ENCODE measurements at regions not wholly inside any gene's neighbourhood (a gene's known extent, or its start where the extent isn't known, plus 50 kb on each side); places are given as distances from the start of the nearest gene placed in this dataset.

- in situ Hi-C loops (cut with HindIII; ENCODE audit: low sequenced_read_pairs), result no loop called here
Measured at GRCh38 chr5:106476630-106477029, 1194.1 kb downstream of the EFNA5 start.

GRCh38 chr5:106474066-106474465 lies 1196.7 kb downstream of the EFNA5 start:
- in situ Hi-C loops (cut with HindIII; ENCODE audit: low sequenced_read_pairs), result no loop called here
- DNase-seq (ENCODE audit: low read depth), result no peak
- no peak for TF ChIP-seq CTCF (IDR thresholded peaks at IDR 0.05; ENCODE audit: low read depth, low read length, missing control alignments)
- H3K4me3 ChIP-seq (ENCODE audit: low read depth, low read length), result no peak overlapping the region

More at GRCh38 chr5:106476630-106477029, 1194.1 kb downstream of the EFNA5 start:
- DNase-seq (ENCODE audit: low read depth), result no peak
- TF ChIP-seq CTCF (IDR thresholded peaks at IDR 0.05; ENCODE audit: low read depth, low read length, missing control alignments), result no peak
- no peak overlapping the region for H3K4me3 ChIP-seq (ENCODE audit: low read depth, low read length)

- in situ Hi-C loops (cut with HindIII; ENCODE audit: low sequenced_read_pairs), result no loop called here
- peak; percentile 3 for DNase-seq (ENCODE audit: low read depth)
- TF ChIP-seq CTCF (IDR thresholded peaks at IDR 0.05; ENCODE audit: low read depth, low read length, missing control alignments), result no peak
- H3K4me3 ChIP-seq (ENCODE audit: low read depth, low read length), result no peak overlapping the region
Measured at GRCh38 chr5:106459541-106459940, 1211.2 kb downstream of the EFNA5 start.

GRCh38 chr5:106454651-106455415 lies 1215.9 kb downstream of the EFNA5 start:
- peak; percentile 60 for TF ChIP-seq CTCF (IDR thresholded peaks at IDR 0.05; ENCODE audit: low read depth, low read length, missing control alignments)
- in situ Hi-C loops (cut with HindIII; ENCODE audit: low sequenced_read_pairs), result no loop called here
- peak; percentile 18 for DNase-seq (ENCODE audit: low read depth)
- H3K4me3 ChIP-seq (ENCODE audit: low read depth, low read length), result no peak overlapping the region

- H3K4me3 ChIP-seq (ENCODE audit: low read depth, low read length), result no peak overlapping the region
- no peak for TF ChIP-seq CTCF (IDR thresholded peaks at IDR 0.05; ENCODE audit: low read depth, low read length, missing control alignments)
- no peak for DNase-seq (ENCODE audit: low read depth)
- in situ Hi-C loops (cut with HindIII; ENCODE audit: low sequenced_read_pairs), result no loop called here
Measured at GRCh38 chr5:106454050-106454449, 1216.7 kb downstream of the EFNA5 start.

GRCh38 chr5:106451998-106452397 lies 1218.7 kb downstream of the EFNA5 start:
- in situ Hi-C loops (cut with HindIII; ENCODE audit: low sequenced_read_pairs), result no loop called here
- TF ChIP-seq CTCF (IDR thresholded peaks at IDR 0.05; ENCODE audit: low read depth, low read length, missing control alignments), result no peak
- H3K4me3 ChIP-seq (ENCODE audit: low read depth, low read length), result no peak overlapping the region
- DNase-seq (ENCODE audit: low read depth), result no peak
